ENCODE measurements at regions not wholly inside any gene's neighbourhood (a gene's known extent, or its start where the extent isn't known, plus 50 kb on each side); places are given as distances from the start of the nearest gene placed in this dataset.

DNA sequence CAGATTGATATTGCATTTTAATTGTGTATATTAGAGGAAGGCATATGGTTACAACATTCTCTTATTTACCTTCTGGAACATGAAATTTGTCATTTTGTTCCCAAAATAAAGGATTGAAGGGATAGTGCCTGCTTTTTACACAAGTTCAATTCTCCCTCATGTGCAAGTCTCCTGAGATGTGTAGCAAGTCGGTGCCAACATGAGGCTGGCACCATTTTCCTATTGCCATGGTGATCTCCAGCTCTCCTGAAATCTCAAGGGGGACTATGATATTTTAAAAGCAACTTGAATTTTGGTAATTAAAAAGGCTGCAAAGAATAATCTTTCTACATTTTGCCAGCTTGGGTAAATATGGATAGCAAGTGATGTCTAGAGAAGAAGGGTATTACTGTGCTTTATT is 693.3 kb upstream of the WWC1 start:
- H3K4me1 ChIP-seq (ENCODE audit: control insufficient read depth, insufficient read depth, low read length), result no peaks in the 10 kb centered on the region
- DNase-seq (no peak), ATAC-seq (no peak)
- no peak overlapping the region for H3K4me3 ChIP-seq (ENCODE audit: low read length)
- H3K4me1 Mint-ChIP-seq, result no peaks in the 10 kb centered on the region
- no peak overlapping the region for H3K27ac Mint-ChIP-seq
- 83% methylated on average over 1 of the region's 1 CpG for WGBS (ENCODE audit: insufficient coverage)
- H3K27ac ChIP-seq (ENCODE audit: low read length), result no peak overlapping the region
- no peaks in the 10 kb centered on the region for H3K27me3 Mint-ChIP-seq (ENCODE audit: low read depth in 2 of 2)
- intact Hi-C loops (cut with micrococcal nuclease), result no loop called here
- no peak overlapping the region for H3K4me3 Mint-ChIP-seq
- H3K36me3 Mint-ChIP-seq, result no peaks in the 10 kb centered on the region
- no peaks in the 10 kb centered on the region for H3K27me3 ChIP-seq (ENCODE audit: control insufficient read depth, insufficient read depth, low read length)
- TF ChIP-seq, protein P1, sequence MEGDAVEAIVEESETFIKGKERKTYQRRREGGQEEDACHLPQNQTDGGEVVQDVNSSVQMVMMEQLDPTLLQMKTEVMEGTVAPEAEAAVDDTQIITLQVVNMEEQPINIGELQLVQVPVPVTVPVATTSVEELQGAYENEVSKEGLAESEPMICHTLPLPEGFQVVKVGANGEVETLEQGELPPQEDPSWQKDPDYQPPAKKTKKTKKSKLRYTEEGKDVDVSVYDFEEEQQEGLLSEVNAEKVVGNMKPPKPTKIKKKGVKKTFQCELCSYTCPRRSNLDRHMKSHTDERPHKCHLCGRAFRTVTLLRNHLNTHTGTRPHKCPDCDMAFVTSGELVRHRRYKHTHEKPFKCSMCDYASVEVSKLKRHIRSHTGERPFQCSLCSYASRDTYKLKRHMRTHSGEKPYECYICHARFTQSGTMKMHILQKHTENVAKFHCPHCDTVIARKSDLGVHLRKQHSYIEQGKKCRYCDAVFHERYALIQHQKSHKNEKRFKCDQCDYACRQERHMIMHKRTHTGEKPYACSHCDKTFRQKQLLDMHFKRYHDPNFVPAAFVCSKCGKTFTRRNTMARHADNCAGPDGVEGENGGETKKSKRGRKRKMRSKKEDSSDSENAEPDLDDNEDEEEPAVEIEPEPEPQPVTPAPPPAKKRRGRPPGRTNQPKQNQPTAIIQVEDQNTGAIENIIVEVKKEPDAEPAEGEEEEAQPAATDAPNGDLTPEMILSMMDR (IDR thresholded peaks at IDR 0.05), result no peak
- H3K9me3 Mint-ChIP-seq, result peaks cover 3 to 4% of the 10 kb centered on the region in 2 donors
- H3K9me3 ChIP-seq (ENCODE audit: control insufficient read depth, insufficient read depth, low read length), result no peaks in the 10 kb centered on the region
- no peaks in the 10 kb centered on the region for H3K36me3 ChIP-seq (ENCODE audit: control insufficient read depth, insufficient read depth, low read length)

DNA sequence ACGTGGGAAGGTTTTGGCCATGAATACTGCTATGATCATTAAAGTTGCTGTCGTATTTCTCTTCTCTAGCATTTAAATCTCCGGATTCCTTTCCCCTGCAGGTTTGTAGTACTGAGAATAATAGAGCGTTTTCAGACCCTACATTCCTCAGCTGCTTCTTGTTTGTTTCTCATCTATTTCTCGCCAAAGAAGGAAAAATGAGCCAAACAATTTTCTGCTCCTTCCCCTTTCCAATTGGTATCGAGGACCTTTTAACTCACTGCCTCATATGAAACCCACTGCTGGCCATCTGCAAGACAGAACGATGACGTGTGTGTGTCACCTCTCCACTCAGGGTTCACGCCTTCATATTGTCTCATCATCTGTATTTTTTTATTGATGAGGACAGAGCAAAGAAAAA is 689.4 kb upstream of the WWC1 start:
- TF ChIP-seq, protein P1 (IDR thresholded peaks at IDR 0.05), result no peak
- no peak for ATAC-seq
- 80% methylated on average over 9 of the region's 9 CpGs for WGBS (ENCODE audit: insufficient coverage)
- Mint-ChIP-seq H3K27me3 (ENCODE audit: low read depth in 2 of 2) (no peaks in the 10 kb centered on the region), H3K9me3 (peaks cover 2 to 10% of the 10 kb centered on the region in 2 donors), H3K4me3 (no peak overlapping the region), H3K27ac (no peak overlapping the region), H3K4me1 (no peaks in the 10 kb centered on the region), H3K36me3 (no peaks in the 10 kb centered on the region)
- Histone ChIP-seq H3K27me3 (ENCODE audit: control insufficient read depth, insufficient read depth, low read length) (no peaks in the 10 kb centered on the region), H3K36me3 (ENCODE audit: control insufficient read depth, insufficient read depth, low read length) (no peaks in the 10 kb centered on the region), H3K4me3 (ENCODE audit: low read length) (no peak overlapping the region), H3K9me3 (ENCODE audit: control insufficient read depth, insufficient read depth, low read length) (no peaks in the 10 kb centered on the region), H3K27ac (ENCODE audit: low read length) (no peak overlapping the region), H3K4me1 (ENCODE audit: control insufficient read depth, insufficient read depth, low read length) (no peaks in the 10 kb centered on the region)
- intact Hi-C loops (cut with micrococcal nuclease), result no loop called here
- no peak for DNase-seq

DNA sequence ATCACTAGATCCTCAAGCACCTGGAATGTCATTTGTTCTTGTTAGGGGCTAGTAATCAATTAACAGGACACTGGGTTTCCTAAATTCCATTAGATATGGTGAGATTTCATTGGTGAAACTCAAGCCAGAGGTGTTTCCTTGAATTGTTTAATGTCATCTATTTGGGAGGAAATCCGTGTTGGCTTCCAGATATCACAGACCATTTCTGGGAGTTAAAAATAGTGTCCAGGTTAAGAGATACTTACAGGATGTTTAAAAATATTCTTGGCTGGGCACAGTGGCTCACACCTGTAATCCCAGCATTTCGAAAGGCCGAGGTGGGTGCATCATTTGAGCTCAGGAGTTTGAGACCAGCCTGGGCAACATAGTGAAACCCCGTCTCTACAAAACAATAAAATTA is 688.3 kb upstream of the WWC1 start:
- H3K36me3 ChIP-seq (ENCODE audit: control insufficient read depth, insufficient read depth, low read length), result no peaks in the 10 kb centered on the region
- TF ChIP-seq, protein P1 (IDR thresholded peaks at IDR 0.05), result no peak
- no peaks in the 10 kb centered on the region for H3K36me3 Mint-ChIP-seq
- no peaks in the 10 kb centered on the region for H3K27me3 ChIP-seq (ENCODE audit: control insufficient read depth, insufficient read depth, low read length)
- ATAC-seq, result no peak
- H3K27ac ChIP-seq (ENCODE audit: low read length), result no peak overlapping the region
- no peak overlapping the region for H3K4me3 Mint-ChIP-seq
- H3K9me3 ChIP-seq (ENCODE audit: control insufficient read depth, insufficient read depth, low read length), result no peaks in the 10 kb centered on the region
- WGBS (ENCODE audit: insufficient coverage), result 77% methylated on average over 4 of the region's 4 CpGs
- DNase-seq, result no peak
- intact Hi-C loops (cut with micrococcal nuclease), result no loop called here
- H3K27ac Mint-ChIP-seq, result no peak overlapping the region
- H3K9me3 Mint-ChIP-seq, result peaks cover 2 to 10% of the 10 kb centered on the region in 2 donors
- H3K27me3 Mint-ChIP-seq (ENCODE audit: low read depth in 2 of 2), result no peaks in the 10 kb centered on the region
- no peaks in the 10 kb centered on the region for H3K4me1 ChIP-seq (ENCODE audit: control insufficient read depth, insufficient read depth, low read length)
- no peaks in the 10 kb centered on the region for H3K4me1 Mint-ChIP-seq
- H3K4me3 ChIP-seq (ENCODE audit: low read length), result no peak overlapping the region

DNA sequence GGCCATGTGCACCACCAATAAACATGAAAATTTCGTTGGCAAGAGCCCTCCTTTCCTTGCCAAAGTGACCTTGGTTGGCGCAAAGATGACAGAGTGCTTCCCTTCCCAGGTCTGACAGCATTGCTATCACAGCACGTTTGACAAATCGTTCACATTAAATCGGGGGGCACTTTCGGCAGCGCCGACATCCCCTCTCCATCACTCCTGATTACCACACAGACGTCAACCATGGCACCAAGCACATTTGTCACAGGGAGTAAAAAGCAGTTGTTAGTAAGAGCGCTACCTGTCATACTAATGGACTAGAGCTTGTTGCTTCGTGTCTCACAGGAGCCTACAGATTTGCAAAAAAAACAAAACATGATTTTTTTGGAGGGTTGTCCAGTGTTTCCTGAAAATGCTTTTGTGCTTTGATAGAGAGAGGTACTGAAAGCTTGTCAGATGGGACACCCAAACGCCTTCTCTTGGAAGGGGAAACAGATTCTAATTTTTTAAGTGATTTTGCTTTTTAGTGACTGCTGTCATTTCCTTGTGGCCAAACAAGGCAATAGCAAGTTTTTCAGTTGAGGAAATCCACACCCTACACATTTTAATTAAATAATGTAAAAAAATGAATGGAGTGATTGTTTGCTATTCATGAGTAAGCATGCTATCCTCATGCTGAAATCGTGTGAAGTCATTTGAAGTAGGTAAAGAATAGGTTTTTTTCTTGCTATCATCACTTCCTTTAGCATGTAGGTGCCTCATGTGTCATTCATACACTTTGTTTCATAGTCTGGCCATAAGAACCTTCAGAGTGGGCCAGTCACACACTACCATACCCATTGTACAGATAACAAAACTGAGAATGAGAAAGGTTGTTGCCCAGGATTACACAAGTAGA is 682.8 kb upstream of the WWC1 start:
- no peak for ATAC-seq
- Histone ChIP-seq H3K27me3 (ENCODE audit: control insufficient read depth, insufficient read depth, low read length) (no peaks in the 10 kb centered on the region), H3K9me3 (ENCODE audit: control insufficient read depth, insufficient read depth, low read length) (no peaks in the 10 kb centered on the region), H3K4me3 (ENCODE audit: low read length) (no peak overlapping the region), H3K27ac (ENCODE audit: low read length) (no peak overlapping the region), H3K36me3 (ENCODE audit: control insufficient read depth, insufficient read depth, low read length) (no peaks in the 10 kb centered on the region), H3K4me1 (ENCODE audit: control insufficient read depth, insufficient read depth, low read length) (no peaks in the 10 kb centered on the region)
- Mint-ChIP-seq H3K27ac (no peak overlapping the region), H3K4me3 (no peak overlapping the region), H3K36me3 (no peaks in the 10 kb centered on the region), H3K4me1 (no peaks in the 10 kb centered on the region), H3K9me3 (peaks cover 0 to 8% of the 10 kb centered on the region in 2 donors), H3K27me3 (ENCODE audit: low read depth in 2 of 2) (no peaks in the 10 kb centered on the region)
- intact Hi-C loops (cut with micrococcal nuclease), result no loop called here
- DNase-seq, result no peak
- TF ChIP-seq, protein P1 (IDR thresholded peaks at IDR 0.05), result no peak
- 87% methylated on average over 12 of the region's 13 CpGs for WGBS (ENCODE audit: insufficient coverage)

Measured in natural killer cell (primary cell).